ENCODE measurements at regions not wholly inside any gene's neighbourhood (a gene's known extent, or its start where the extent isn't known, plus 50 kb on each side); places are given as distances from the start of the nearest gene placed in this dataset.

- TF ChIP-seq CTCF (IDR thresholded peaks at IDR 0.05), result no peak
- TF ChIP-seq POLR2AphosphoS5 (IDR thresholded peaks at IDR 0.05), result no peak
These were observed 682.0 kb upstream of the POT1 start for GRCh38 chr7:125611582-125611981.

Data from prostate gland (tissue), 2 donors.